ENCODE measurements at regions not wholly inside any gene's neighbourhood (a gene's known extent, or its start where the extent isn't known, plus 50 kb on each side); places are given as distances from the start of the nearest gene placed in this dataset.

- no peak overlapping the region for H3T11ph ChIP-seq (ENCODE audit: low read length)
- no peak overlapping the region for H3K27ac ChIP-seq (ENCODE audit: insufficient read length, low read depth, low read length)
- H2BK120ac ChIP-seq (ENCODE audit: low read depth, low read length, poor library complexity, severe bottlenecking) = no peak overlapping the region
- no peak overlapping the region for H2BK5ac ChIP-seq (ENCODE audit: insufficient read length, low read length)
- H3K4ac ChIP-seq (ENCODE audit: low read depth, low read length) = no peak overlapping the region
- H4K5ac ChIP-seq (ENCODE audit: insufficient read length, low read depth, low read length) = no peak overlapping the region
- H2BK15ac ChIP-seq (ENCODE audit: low read depth, low read length) = no peak overlapping the region
- no peak overlapping the region for H4K91ac ChIP-seq (ENCODE audit: insufficient read length, low read depth, low read length)
- peaks cover 5% of the 10 kb centered on the region for H3K4me1 ChIP-seq (ENCODE audit: insufficient read depth, low read length)
- Mint-ChIP-seq H3K27me3 (ENCODE audit: low read depth) (peaks cover 98% of the 10 kb centered on the region), H3K4me1 (peaks cover 40 to 48% of the 10 kb centered on the region in 2 experiments), H3K36me3 (ENCODE audit: insufficient read depth in 1 of 3, low read depth in 3 of 3) (no peaks in the 10 kb centered on the region; a peak in 2 of 7 replicates), H3K4me3 (peak overlapping the region; percentile 52 to 84), H3K27ac (peak overlapping the region in 2 of 3 experiments; percentile 7 to 29; a peak in 3 of 7 replicates), H3K9me3 (peaks cover 0 to 5% of the 10 kb centered on the region in 2 experiments; a peak in 3 of 5 replicates)
- no peak overlapping the region for H4K8ac ChIP-seq (replicated peaks; ENCODE audit: insufficient read length, low read depth, low read length)
- no peaks in the 10 kb centered on the region for H4K20me1 ChIP-seq (ENCODE audit: control insufficient read depth, insufficient read depth, insufficient read length)
- H3K56ac ChIP-seq (ENCODE audit: insufficient read length, low read depth, low read length) = no peak overlapping the region
- H3K9ac ChIP-seq (ENCODE audit: extremely low read depth, insufficient read length, low read length) = no peak overlapping the region
- H3K14ac ChIP-seq (ENCODE audit: insufficient read depth, low read length) = peak overlapping the region; percentile 6; the same call in 1 of the 2 replicates
- no peak overlapping the region for H2BK20ac ChIP-seq (ENCODE audit: low read depth, low read length, poor library complexity, severe bottlenecking)
- H3K27me3 ChIP-seq (ENCODE audit: insufficient read depth, low read length) = peaks cover 32% of the 10 kb centered on the region; the same call in 1 of the 2 replicates
- no peaks in the 10 kb centered on the region for H3K9me3 ChIP-seq (ENCODE audit: control insufficient read depth, low read depth, low read length)
- no peak overlapping the region for H2AFZ ChIP-seq (ENCODE audit: low read length)
- H2AK5ac ChIP-seq (ENCODE audit: insufficient read length, low read length) = no peak overlapping the region
- no peak overlapping the region for H2BK12ac ChIP-seq (ENCODE audit: insufficient read length, low read depth, low read length)
- no peaks in the 10 kb centered on the region for H3K23me2 ChIP-seq (ENCODE audit: insufficient read length, low read depth, low read length, poor library complexity, severe bottlenecking)
- no peak for DNase-seq
- no peaks in the 10 kb centered on the region for H3K79me2 ChIP-seq (ENCODE audit: insufficient read depth, low read length)
- no peak for TF ChIP-seq CTCF (conservative IDR thresholded peaks at IDR 0.05)
- H3K4me2 ChIP-seq (ENCODE audit: insufficient read depth, insufficient read length, low read length) = peak overlapping the region; percentile 48
- no peak overlapping the region for H3K23ac ChIP-seq (ENCODE audit: insufficient read length, low read depth, low read length)
- no CpG with 5 or more reads among the region's 16 CpGs for WGBS (ENCODE audit: extremely low coverage, insufficient read length, low lambda C conversion rate)
- H3K79me1 ChIP-seq (ENCODE audit: insufficient read depth, low read depth, low read length, poor library complexity, severe bottlenecking) = no peaks in the 10 kb centered on the region
- H3K18ac ChIP-seq (ENCODE audit: insufficient read length, low read depth, low read length) = peak overlapping the region; percentile 27
Observed at GRCh38 chr1:68294367-68295066, 62.2 kb upstream of the WLS start.
